NCI-H524 treated with DMSO at 0.1 percent for 48 hours (cell line): ENCODE measurements at regions not wholly inside any gene's neighbourhood (a gene's known extent, or its start where the extent isn't known, plus 50 kb on each side); places are given as distances from the start of the nearest gene placed in this dataset.
A peak's percentile ranks its signal among the peaks of the same experiment; 100 is the strongest.

Source experiments
- DNase-seq: peaks from one replicate; lab custom pipeline; 2025; lab: John Stamatoyannopoulos, UW

GRCh38 chr13:34467450-34468083, 474.5 kb upstream of the NBEA start:
- DNase-seq, result no peak

DNA sequence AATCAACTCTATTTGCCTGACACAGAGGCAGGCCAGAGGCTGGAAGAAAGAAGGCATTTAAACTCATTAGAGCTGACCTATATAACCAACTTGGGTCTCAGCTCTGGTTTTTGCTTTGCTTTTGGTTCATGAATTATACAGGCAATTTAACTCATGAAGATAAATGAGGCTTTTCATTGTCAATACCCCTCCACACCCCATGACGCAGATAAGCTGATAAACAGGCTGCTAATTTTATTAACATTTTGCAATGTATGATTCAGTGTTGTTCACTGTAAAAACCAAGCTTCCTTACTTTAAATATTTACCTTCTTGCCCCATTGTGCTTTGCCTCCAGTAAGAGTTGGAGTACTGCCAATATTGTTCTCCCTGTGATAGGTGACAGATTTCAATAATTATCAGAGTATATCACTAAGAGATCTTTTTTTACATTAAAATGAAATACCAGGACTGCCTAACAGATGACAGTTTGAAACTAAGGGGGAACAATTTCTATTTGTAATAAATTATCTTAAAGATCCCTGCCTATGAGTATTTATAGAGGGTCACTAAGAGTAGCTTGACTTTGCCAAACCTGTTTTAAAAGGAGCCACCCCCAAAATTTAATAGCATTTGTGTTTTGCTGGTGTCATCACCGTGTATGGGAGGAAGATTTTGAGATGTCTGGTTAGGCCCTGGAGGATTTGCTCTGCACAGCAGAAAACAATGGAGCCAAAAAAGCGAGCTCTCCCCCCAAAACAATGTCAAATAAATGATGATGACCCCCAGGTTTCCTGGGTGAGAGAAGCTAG, 472.7 kb upstream of the NBEA start:
- DNase-seq, result no peak

GRCh38 chr13:34474187-34474868, 467.7 kb upstream of the NBEA start:
- DNase-seq, result no peak

DNA sequence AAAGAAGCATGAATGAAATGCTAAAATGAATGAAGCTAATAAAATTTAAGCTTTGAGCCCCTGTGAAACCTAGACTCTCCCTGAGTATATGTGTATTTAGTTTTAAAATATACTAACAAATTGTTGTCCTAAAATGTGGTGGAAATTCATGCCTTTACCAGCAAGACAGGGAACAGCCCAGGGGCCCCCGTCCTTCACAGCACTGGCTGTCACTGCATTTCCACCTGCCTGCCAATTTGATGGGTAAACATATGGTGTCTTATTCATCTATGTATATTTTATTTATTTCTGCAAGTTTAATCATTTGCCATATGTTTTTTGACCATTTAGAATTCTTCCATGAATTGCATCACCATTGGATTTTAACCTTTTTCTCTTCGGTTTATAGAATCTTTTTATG, 463.7 kb upstream of the NBEA start:
- no peak for DNase-seq

DNA sequence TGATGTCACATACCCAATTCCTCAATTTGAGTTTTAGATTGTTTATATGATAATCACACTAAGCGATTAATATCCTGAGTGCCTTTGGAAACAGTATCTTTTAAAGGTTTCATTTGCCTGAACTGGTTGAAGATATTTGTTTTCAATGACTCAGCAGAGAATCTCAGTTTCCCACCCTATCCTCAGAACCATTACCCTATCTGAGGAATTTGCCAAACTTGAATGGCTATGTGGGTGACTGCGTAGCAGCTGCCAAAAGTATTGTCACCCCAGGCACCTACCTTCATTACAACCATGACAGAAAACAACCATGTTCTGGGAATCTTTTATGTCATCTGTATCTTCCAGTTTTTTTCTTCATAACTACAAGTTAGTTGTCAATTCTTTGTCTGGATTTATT, 440.1 kb upstream of the NBEA start:
- no peak for DNase-seq

- DNase-seq, result no peak
Measured at GRCh38 chr13:34502621-34503020, 439.4 kb upstream of the NBEA start.

GRCh38 chr13:34506796-34507195, 435.3 kb upstream of the NBEA start:
- DNase-seq, result no peak

DNA sequence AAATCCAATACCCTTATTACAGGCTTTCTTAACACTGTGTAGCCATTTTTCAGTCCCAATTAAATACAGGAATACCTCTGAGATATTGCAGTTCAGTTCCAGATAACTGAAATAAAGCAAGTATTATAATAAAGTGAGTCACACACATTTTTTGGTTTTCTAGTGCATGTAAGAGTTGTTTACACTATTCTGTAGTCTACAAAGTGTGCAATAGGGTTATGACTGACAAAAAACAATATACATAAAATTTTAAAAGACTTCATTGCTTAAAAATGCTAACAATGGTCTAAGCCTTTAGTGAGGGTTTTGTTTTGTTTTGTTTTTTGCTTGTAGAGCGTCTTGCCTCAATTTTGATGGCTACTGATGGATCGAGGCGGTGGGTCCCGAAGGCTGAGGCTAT, 434.4 kb upstream of the NBEA start:
- no peak for DNase-seq

GRCh38 chr13:34512817-34513216, 429.3 kb upstream of the NBEA start:
- no peak for DNase-seq

DNA sequence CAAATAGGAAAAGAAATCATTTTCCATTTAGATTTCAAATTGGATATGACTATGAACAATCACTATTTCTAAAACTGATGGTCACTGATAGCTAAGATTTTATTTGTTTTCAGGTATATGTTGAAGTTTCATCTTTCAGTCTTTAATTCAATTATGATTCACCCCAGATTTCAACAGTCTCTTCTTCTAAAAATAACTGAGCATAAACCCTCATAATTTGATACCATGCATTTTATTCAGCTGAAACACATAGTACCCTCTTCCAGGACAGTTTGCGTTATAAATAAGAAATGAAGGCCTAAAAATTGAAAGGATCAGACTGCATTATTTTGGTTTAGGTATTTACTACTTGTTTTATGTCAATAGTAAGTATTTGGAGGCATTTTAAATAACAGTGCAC, 428.5 kb upstream of the NBEA start:
- DNase-seq, result no peak

- DNase-seq, result no peak
Measured at GRCh38 chr13:34515201-34515600, 426.9 kb upstream of the NBEA start.

DNA sequence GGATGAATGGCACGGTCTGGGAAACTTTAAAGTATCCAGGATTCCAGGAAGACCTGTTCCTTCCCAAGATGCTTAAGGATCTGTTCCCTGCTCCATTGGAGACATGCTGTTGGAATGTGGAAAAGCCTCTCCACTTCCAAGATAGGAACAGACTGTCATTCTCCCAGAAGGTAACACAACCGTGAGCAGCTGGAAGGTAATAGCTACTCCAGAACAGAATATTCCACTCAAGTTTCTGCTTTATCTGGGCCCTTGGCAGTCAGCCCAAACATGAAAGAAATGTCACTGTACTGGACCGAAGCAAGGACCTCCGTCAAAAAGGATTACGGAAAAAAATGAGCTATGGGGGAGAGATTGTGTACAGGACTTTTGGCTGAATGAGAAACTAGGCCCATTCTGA, 420.9 kb upstream of the NBEA start:
- peak; percentile 91 for DNase-seq

DNA sequence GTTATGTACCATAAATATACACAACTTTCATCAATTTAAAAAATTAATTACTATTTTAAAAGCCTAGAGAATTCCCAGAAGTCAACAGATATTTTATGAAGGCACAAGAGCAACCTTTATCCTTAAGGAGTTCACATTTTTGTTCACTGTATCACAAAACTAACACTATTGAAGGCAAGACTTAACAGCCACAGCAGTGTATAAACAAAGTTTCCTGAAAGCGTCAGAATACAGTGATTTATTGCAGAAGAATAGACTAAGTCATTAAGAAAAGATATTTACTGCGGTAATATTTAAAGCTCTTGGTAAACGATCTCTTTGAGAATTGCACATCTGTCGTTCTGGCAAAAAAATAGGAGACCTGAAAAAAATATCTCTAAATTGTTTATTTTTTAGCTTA, 419.3 kb upstream of the NBEA start:
- no peak for DNase-seq

DNA sequence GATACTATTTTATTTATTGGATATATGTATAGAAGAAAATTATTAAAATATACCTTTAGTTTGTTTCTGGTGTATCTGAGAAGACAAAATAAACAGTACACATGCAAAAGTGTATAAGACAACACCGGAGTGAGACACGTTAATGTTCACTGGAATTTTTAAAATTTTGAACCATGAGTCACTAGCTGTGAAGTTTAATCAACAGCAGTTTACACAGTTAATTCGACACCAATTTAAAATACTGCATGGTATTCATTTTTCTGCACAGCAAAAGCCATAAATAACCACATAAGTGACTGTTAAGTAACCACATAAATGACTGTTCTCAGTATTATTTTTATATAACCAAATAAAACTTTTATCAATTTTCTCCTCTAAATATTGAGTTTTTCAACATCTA, 418.7 kb upstream of the NBEA start:
- no peak for DNase-seq

DNA sequence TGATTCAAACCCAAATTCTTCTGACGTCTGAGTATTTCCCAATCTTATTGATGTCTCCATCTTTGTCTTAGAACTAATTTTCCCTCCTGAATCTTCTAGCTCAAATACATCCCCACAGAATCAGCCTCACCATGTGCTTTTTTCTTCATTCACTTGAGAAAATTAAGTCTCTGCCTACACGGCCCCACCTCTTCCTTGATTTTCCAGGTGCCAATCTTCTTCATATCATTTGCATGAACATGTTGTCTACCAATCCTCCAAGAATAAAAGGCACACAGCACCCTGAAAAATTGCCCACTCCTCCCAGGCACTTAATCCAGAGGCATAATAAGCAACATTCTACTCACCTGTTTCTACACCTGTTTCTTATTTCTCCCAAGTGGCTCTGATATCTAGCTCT, 408.1 kb upstream of the NBEA start:
- no peak for DNase-seq

DNA sequence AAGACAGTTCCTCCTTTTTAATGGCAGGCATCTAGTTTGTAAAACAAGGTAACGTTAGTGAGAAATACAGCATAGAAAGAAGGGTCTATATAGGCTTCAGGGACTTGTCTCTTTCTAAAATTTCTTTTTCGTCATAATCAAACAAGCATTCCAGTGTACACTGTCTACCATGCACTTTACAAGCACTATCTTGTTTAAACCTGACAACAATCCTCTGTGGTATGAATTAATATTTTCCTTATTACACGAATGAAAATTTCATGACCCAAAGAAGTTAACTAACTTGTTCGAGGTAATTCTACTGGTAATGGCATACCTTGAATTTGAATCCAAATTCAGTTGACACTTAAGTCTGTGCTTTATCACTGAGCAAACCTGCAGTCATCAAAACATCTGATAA, 399.7 kb upstream of the NBEA start:
- no peak for DNase-seq

DNA sequence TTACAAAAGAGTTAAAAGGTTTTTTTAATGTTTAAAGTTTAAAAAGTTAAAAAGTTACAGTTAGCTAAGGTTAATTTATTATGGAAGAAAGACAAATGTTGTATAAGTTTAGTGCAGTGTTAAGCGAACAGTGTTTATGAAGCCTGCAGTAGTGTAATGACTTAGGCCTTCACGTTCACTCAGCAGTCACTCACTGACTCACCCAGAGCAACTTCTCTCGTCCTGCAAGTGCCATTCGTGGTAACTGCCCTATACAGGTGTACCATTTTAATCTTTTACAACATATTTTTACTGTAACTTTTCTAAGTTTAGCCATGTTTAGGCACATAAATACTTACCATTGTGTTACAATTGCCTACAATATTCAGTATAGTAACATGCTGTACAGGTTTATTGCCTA, 398.2 kb upstream of the NBEA start:
- DNase-seq, result no peak

GRCh38 chr13:34545461-34545860, 396.6 kb upstream of the NBEA start:
- DNase-seq, result no peak

DNA sequence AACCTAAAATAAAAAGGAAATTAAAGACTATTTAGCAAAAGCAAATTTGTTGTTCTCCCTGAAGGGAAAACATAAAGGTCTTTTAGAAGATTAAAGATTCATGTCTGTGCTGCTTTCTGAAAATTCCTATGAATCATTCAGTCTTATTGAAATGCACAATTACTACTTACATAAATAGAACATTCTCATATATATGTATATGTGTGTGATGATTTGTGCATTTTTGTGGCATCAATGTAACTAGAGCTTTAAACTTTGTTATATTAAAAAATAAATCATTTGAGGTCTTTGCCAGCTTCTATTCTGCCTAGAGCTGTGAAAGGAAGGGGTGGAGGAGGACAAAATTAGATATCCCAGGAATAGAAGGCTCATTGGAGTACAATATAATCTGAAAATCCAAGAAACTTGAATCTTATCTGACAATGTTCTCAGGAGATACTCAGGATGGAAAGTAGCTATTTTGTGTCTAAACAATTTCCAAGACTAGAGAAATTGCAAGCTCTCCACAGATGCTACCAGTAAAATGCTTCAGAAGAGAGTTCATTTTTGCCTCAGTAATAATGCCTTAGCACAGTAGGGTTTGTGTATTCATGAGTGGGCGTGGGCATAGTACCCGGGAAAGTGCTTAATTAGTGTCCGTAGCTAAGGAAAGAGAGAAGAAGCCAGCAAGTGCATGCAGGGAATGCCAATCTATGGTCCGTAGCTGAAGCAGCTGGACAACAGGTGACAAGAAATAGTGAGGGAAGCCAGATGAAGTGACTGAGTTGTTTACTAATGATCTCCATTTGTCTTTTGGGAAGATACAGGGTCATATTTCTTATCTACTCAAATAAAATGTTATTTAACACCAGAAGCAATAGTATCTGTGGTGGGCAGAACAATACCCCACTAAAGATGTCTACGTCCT, 395.5 kb upstream of the NBEA start:
- DNase-seq, result no peak

GRCh38 chr13:34547929-34548328, 394.1 kb upstream of the NBEA start:
- no peak for DNase-seq

DNA sequence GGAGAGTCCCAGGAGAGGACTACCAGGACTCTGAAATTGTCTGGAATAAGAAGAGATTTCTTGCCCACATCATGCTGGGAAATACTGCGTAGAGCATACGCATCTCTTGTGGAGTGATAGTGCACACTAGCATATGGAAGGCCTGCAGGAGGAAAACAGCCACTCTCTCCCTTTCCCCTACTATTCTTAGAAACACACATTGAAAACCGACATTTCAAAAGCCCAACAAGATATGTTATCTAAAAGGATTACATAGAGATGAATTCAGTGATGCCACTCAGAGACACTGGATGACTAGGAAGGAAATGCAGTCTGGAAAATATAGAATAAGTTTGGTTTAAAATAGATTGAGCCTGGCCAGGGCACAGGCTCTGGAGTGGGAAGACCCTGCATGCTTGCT, 388.7 kb upstream of the NBEA start:
- DNase-seq, result no peak

DNA sequence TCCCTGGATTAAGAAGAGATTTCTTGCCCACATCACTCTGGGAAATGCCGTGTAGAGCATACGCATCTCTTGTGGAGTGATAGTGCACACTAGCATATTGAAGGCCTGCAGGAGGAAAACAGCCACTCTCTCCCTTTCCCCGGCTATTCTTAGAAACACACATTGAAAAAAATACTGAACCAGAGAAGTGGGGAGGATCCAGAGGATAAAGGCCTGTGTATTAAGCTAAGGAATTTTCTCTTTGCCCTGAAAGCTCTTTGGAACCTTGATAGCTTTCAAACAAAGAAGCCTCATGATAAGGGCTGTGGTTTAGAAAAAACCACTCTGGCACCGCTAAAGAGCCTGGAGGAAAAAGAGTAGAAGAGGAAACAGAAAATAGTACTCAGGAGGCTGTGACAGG, 386.1 kb upstream of the NBEA start:
- DNase-seq, result no peak
